Skeletal muscle tissue (tissue), 3 donors: ENCODE measurements at regions not wholly inside any gene's neighbourhood (a gene's known extent, or its start where the extent isn't known, plus 50 kb on each side); places are given as distances from the start of the nearest gene placed in this dataset.
"Not testable (repeated sequence)": the region's sequence is repeated elsewhere in the genome, so short reads cannot be mapped to it uniquely, and the experiment has no call there.

Source experiments
- H3K27ac ChIP-seq: one replicate; pipeline ENCODE4 v1.7.0; 2013; ENCODE audit warnings: mild to moderate bottlenecking, low read depth, low read length, inconsistent platforms
- H3K27me3 ChIP-seq, 3 donors: one replicate each; pipeline ENCODE4 v1.7.0; 2013; ENCODE audit warnings: low read length in 3 of 3; ENCODE audit not compliant: control insufficient read depth in 3 of 3, insufficient read depth in 3 of 3
- H3K36me3 ChIP-seq, 3 donors: one replicate each; pipeline ENCODE4 v1.7.0; 2013; ENCODE audit warnings: low read length in 3 of 3; ENCODE audit not compliant: control insufficient read depth in 3 of 3, insufficient read depth in 3 of 3
- H3K4me1 ChIP-seq, 3 donors: one replicate each; pipeline ENCODE4 v1.7.0; 2013; ENCODE audit warnings: low read length in 3 of 3, mild to moderate bottlenecking in 3 of 3; ENCODE audit not compliant: control insufficient read depth in 3 of 3, insufficient read depth in 3 of 3
- H3K4me3 ChIP-seq, 3 donors: one replicate each; pipeline ENCODE4 v1.7.0; 2013; ENCODE audit warnings: low read length in 3 of 3
- H3K9ac ChIP-seq, 3 donors: one replicate each; pipeline ENCODE4 v1.7.0; 2013; ENCODE audit warnings: low read length in 3 of 3, mild to moderate bottlenecking in 3 of 3, moderate library complexity in 2 of 3, low read depth in 1 of 3
- H3K9me3 ChIP-seq, 3 donors: one replicate each; pipeline ENCODE4 v1.7.0; 2013; ENCODE audit warnings: low read length in 3 of 3; ENCODE audit not compliant: control insufficient read depth in 3 of 3
- donor health status: Osteomylitis.

GRCh38 chr18:57891707-57892391 lies 88.7 kb upstream of the ATP8B1 start:
- H3K9me3 ChIP-seq, result peaks cover 4 to 7% (median 7%) of the 10 kb centered on the region in 3 donors
- H3K4me3 ChIP-seq, result no peak overlapping the region
- H3K9ac ChIP-seq, result no peak overlapping the region
- H3K4me1 ChIP-seq, result no peaks in the 10 kb centered on the region
- no peak overlapping the region for H3K27ac ChIP-seq
- H3K27me3 ChIP-seq, result no peaks in the 10 kb centered on the region
- H3K36me3 ChIP-seq, result no peaks in the 10 kb centered on the region

DNA sequence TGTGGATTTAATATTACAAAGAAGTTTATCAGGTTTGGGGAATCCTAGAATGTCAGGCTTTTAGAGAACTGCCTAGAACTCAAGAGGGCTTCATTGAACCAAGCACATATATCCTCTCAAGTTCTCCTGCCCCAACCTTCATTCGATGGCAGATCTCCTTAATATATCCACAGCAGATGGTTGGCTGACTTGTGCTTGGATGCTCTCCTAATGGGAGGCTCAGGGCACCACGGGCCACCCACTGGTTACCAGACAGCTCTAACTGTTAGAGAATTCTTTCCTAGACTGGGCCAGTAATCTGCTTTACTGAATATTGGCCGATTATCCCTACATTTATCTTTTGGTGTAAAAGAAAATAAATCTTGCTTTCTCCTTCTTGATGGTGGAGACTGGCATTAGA lies 87.2 kb upstream of the ATP8B1 start:
- peaks cover 4 to 7% (median 7%) of the 10 kb centered on the region in 3 donors for H3K9me3 ChIP-seq
- H3K4me3 ChIP-seq, result no peak overlapping the region
- H3K36me3 ChIP-seq, result no peaks in the 10 kb centered on the region
- H3K4me1 ChIP-seq, result no peaks in the 10 kb centered on the region
- H3K9ac ChIP-seq, result no peak overlapping the region
- no peaks in the 10 kb centered on the region for H3K27me3 ChIP-seq
- H3K27ac ChIP-seq, result no peak overlapping the region

- Histone ChIP-seq H3K27ac (no peak overlapping the region), H3K9ac (no peak overlapping the region), H3K36me3 (no peaks in the 10 kb centered on the region), H3K27me3 (no peaks in the 10 kb centered on the region), H3K4me1 (no peaks in the 10 kb centered on the region), H3K4me3 (no peak overlapping the region), H3K9me3 (peaks cover 4 to 7% (median 7%) of the 10 kb centered on the region in 3 donors)
Measured at GRCh38 chr18:57889841-57890240, 86.7 kb upstream of the ATP8B1 start.

DNA sequence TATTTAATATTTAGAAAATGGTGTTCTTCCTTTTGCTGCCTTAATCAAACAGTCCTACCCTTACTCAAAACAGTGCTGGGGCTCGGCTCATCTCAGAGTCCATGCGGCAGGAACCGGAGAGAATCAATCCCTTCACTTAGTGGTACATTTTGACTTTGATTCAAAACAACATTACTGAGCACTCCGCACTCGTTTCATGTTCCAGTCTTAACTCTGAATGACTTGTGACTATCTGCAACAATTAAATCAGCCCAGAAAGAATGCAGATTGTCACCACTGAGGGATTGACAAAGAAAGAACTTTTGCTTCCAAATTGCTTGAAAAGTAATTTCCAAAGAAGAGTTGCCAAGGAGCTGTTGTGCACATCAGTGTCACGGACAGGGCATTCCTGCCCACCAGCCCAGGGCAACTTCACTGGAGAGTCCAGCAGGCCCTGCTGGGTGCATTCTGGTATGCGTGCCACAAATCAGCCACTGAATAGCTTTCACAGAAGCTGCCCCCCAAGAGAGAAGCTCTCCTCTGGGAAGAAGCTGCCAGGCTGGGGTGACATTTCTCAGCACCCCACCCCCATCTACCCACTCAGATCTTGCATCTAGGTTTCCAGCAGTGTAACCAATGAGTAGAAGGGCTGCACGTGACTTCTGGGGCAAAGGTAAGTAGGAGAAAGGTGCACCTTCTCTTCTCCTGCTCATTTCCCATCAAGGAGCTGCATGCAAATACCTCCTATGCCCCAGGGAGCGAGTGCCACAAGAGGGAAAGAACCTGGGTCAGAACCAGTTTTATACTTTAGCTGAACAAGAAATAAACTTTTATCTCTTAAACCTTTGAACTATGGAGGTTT lies 84.6 kb upstream of the ATP8B1 start:
- no peaks in the 10 kb centered on the region for H3K36me3 ChIP-seq
- H3K27ac ChIP-seq, result no peak overlapping the region
- H3K4me3 ChIP-seq, result no peak overlapping the region
- H3K9me3 ChIP-seq, result peaks cover 4 to 7% (median 7%) of the 10 kb centered on the region in 3 donors
- no peak overlapping the region for H3K9ac ChIP-seq
- no peaks in the 10 kb centered on the region for H3K4me1 ChIP-seq
- H3K27me3 ChIP-seq, result no peaks in the 10 kb centered on the region

DNA sequence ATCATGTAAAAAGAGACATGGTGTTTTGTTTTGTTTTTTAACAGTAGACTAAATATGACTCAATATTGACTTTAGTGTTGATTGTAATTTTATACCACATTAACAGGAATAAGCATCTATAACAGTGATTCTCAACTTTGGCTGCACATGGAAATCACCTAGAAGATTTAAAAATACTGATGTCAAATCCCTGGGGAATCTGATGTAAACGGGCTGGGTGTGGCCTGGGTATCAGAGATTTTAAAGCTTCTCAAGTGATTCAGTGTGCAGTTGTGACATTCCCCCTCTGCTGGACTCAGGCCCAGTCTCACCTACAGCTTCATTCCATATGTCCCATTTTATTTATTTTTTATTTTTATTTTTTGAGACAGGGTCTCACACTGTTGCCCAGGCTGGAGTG lies 82.8 kb upstream of the ATP8B1 start:
- H3K9me3 ChIP-seq, result peaks cover 4 to 7% (median 7%) of the 10 kb centered on the region in 3 donors
- H3K27me3 ChIP-seq, result no peaks in the 10 kb centered on the region
- H3K27ac ChIP-seq, result no peak overlapping the region
- H3K9ac ChIP-seq, result no peak overlapping the region
- H3K36me3 ChIP-seq, result no peaks in the 10 kb centered on the region
- H3K4me1 ChIP-seq, result peaks cover 0 to 3% (median 2%) of the 10 kb centered on the region in 3 donors
- no peak overlapping the region for H3K4me3 ChIP-seq

- no peak overlapping the region for H3K4me3 ChIP-seq
- H3K36me3 ChIP-seq, result no peaks in the 10 kb centered on the region
- no peak overlapping the region for H3K9ac ChIP-seq
- H3K27me3 ChIP-seq, result no peaks in the 10 kb centered on the region
- no peaks in the 10 kb centered on the region for H3K9me3 ChIP-seq
- H3K27ac ChIP-seq, result no peak overlapping the region
- H3K4me1 ChIP-seq, result peaks cover 0 to 3% (median 2%) of the 10 kb centered on the region in 3 donors
Measured at GRCh38 chr18:57882465-57882864, 79.3 kb upstream of the ATP8B1 start.

DNA sequence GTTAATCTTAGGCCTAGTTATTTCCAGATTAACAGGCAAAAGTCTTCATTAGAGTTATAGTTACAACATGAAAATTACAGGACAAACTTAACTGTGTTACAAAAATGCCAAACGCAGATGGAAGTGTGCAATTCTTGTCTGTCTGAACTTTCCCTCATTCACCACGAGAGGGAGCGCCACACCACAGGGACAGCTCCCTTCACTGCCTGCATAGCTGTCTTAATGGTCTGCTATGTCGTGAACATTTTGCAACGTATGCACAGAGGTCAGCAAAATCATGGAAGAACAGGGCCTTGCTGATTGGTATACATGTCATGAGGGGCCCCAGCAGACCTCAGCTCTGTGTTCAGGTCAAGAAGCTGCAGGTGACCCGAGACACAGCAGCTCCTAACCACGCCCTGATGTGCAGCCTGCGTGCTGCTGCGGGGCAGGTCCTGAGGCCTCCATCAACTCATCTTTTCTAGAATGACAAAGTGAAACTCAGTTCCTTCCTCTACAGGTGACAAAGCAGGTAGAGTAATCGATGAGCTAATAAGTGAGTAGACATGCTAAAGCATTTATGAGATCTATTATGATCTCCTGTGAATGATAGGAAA lies 78.8 kb upstream of the ATP8B1 start:
- Histone ChIP-seq H3K9me3 (no peaks in the 10 kb centered on the region), H3K9ac (no peak overlapping the region), H3K4me1 (peaks cover 0 to 3% (median 2%) of the 10 kb centered on the region in 3 donors), H3K27ac (no peak overlapping the region), H3K36me3 (no peaks in the 10 kb centered on the region), H3K4me3 (peak overlapping the region in 1 of 3 donors; percentile 22), H3K27me3 (no peaks in the 10 kb centered on the region)

DNA sequence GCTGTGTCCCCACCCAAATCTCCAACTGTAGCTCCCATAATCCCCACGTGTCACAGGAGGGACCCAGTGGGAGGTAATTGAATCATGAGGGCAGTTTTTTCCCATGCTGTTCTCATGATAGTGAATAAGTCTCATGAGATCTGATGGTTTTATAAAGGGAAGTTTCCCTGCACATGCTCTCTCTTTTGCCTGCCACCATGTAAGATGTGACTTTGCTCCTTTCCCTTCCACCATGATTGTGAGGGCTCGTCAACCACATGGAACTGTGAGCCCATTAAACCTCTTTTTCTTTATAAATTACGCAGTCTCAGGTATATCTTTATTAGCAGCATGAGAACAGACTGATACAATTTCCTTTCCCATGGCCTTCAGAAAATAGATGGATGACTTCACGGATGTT lies 76.8 kb upstream of the ATP8B1 start:
- H3K9ac ChIP-seq, H3K27ac ChIP-seq: not testable (repeated sequence)

DNA sequence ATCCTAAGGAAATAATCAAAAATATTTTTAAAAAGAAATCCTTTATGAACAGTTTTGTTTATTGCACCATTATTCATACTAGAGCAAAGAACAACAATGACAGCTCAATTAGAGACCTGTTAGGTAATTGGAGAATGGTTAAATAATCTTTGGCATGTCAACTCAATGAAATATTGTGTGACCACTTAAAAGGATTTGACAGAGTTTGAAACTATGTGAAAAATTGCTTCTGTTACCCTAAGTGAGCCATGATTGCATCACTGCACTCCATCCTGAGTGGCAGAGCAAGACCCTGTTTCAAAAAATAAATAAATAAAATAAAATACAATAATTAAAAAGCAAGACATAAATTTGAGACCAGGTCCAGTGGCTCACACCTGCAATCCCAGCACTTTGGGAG lies 66.1 kb upstream of the ATP8B1 start:
- peaks cover 0 to 3% (median 0%) of the 10 kb centered on the region in 3 donors for H3K9me3 ChIP-seq
- H3K4me3 ChIP-seq, result no peak overlapping the region
- no peaks in the 10 kb centered on the region for H3K36me3 ChIP-seq
- no peaks in the 10 kb centered on the region for H3K27me3 ChIP-seq
- H3K4me1 ChIP-seq, result no peaks in the 10 kb centered on the region
- no peak overlapping the region for H3K9ac ChIP-seq
- H3K27ac ChIP-seq, result no peak overlapping the region

More for the DNA sequence above, 76.8 kb upstream of the ATP8B1 start:
- H3K4me1 ChIP-seq, H3K4me3 ChIP-seq, H3K36me3 ChIP-seq, H3K27me3 ChIP-seq, H3K9me3 ChIP-seq: not testable (repeated sequence)

GRCh38 chr18:57866355-57866754 lies 63.2 kb upstream of the ATP8B1 start:
- no peaks in the 10 kb centered on the region for H3K4me1 ChIP-seq
- H3K27me3 ChIP-seq, result no peaks in the 10 kb centered on the region
- H3K36me3 ChIP-seq, result no peaks in the 10 kb centered on the region
- H3K27ac ChIP-seq, result no peak overlapping the region
- peaks cover 0 to under 1% (median 0%) of the 10 kb centered on the region in 3 donors for H3K9me3 ChIP-seq
- no peak overlapping the region for H3K4me3 ChIP-seq
- no peak overlapping the region for H3K9ac ChIP-seq
